H1 (cell line): ENCODE measurements at regions not wholly inside any gene's neighbourhood (a gene's known extent, or its start where the extent isn't known, plus 50 kb on each side); places are given as distances from the start of the nearest gene placed in this dataset.

Experiments
- CTCF ChIA-PET: fragments of 300-600 bp; sonication (Branson Sonifier 250); formaldehyde crosslinking; loops from one replicate; lab custom pipeline; 2021; ENCODE audit not compliant: partially characterized antibody; lab: Charles Lee
- POLR2A ChIA-PET: fragments of 300-600 bp; sonication (Branson Sonifier 250); formaldehyde crosslinking; loops from one replicate; lab custom pipeline; 2021; ENCODE audit warnings: inconsistent platforms; ENCODE audit not compliant: partially characterized antibody; lab: Charles Lee
- DNase-seq, 2 experiments: peaks; one replicate each; pipeline versions ENCODE4 v3.0.0 to v3.0.0-alpha.2; 2010 to 2022; ENCODE audit warnings: low spot score in 2 of 2, low read depth in 1 of 2, mixed read lengths in 1 of 2
- FAIRE-seq: peaks from 2 replicates; lab custom pipeline; 2011; peaks lifted over from hg19 to GRCh38; lab: Jason Lieb, UNC
- H2AFZ ChIP-seq: 2 replicates; pipeline ENCODE4 v1.8.1; 2012; ENCODE audit warnings: low read length, inconsistent platforms
- H2AK5ac ChIP-seq: 2 replicates; pipeline ENCODE4 v1.6.1; 2013; ENCODE audit warnings: low read depth, low read length
- H2BK120ac ChIP-seq: replicated peaks from 2 replicates; pipeline ENCODE3; 2013; ENCODE audit warnings: low read depth, low read length, inconsistent platforms
- H2BK12ac ChIP-seq: 2 replicates; pipeline ENCODE4 v1.6.1; 2013; ENCODE audit warnings: low read depth, low read length
- H2BK15ac ChIP-seq: 2 replicates; pipeline ENCODE4 v1.6.1; 2013; ENCODE audit warnings: low read length
- H2BK20ac ChIP-seq: 2 replicates; pipeline ENCODE4 v1.6.1; 2013; ENCODE audit warnings: low read length
- H2BK5ac ChIP-seq: 2 replicates; pipeline ENCODE4 v1.6.1; 2013; ENCODE audit warnings: low read depth, low read length
- H3K14ac ChIP-seq: 2 replicates; pipeline ENCODE4 v1.6.1; 2013; ENCODE audit warnings: inconsistent platforms; ENCODE audit not compliant: insufficient read length
- H3K18ac ChIP-seq: 2 replicates; pipeline ENCODE4 v1.6.1; 2013; ENCODE audit warnings: low read length; ENCODE audit errors: extremely low read depth
- H3K23ac ChIP-seq: 2 replicates; pipeline ENCODE4 v1.6.1; 2013; ENCODE audit warnings: inconsistent platforms; ENCODE audit not compliant: insufficient read length
- H3K23me2 ChIP-seq: 2 replicates; pipeline ENCODE4 v1.6.1; 2013; ENCODE audit warnings: low read depth, low read length
- H3K27ac ChIP-seq: 2 replicates; pipeline ENCODE4 v1.6.1; 2011; ENCODE audit warnings: low read depth, low read length, inconsistent platforms
- H3K27me3 ChIP-seq, 4 experiments: replicated peaks in 1 of 4; 1 replicate in 1 of 4; 2 replicates in 3 of 4; pipeline versions ENCODE4 v1.6.1 to v1.8.1; 2011 to 2013; ENCODE audit warnings: low read length in 3 of 4, mild to moderate bottlenecking in 3 of 4, inconsistent platforms in 2 of 4, mixed read lengths in 2 of 4, moderate library complexity in 1 of 4; ENCODE audit not compliant: control insufficient read depth in 3 of 4, insufficient read depth in 3 of 4; ENCODE audit errors: extremely low read depth in 1 of 4
- H3K36me3 ChIP-seq, 4 experiments: 2 replicates each; pipeline versions ENCODE4 v1.6.1 to v1.8.1; 2011 to 2013; ENCODE audit warnings: mild to moderate bottlenecking in 4 of 4, low read length in 3 of 4, moderate library complexity in 2 of 4, control low read depth in 1 of 4, inconsistent platforms in 1 of 4; ENCODE audit not compliant: insufficient read depth in 4 of 4, control insufficient read depth in 2 of 4
- H3K4ac ChIP-seq: replicated peaks from 2 replicates; pipeline ENCODE3; 2013; ENCODE audit warnings: low read length, low read depth, mixed read lengths, inconsistent platforms; ENCODE audit not compliant: insufficient read length
- H3K4me1 ChIP-seq, 4 experiments: replicated peaks in 1 of 4; 1 replicate in 1 of 4; 2 replicates in 3 of 4; pipeline versions ENCODE4 v1.6.1 to v1.8.1; 2011 to 2013; ENCODE audit warnings: low read length in 3 of 4, inconsistent platforms in 2 of 4, mixed read lengths in 1 of 4; ENCODE audit not compliant: insufficient read depth in 4 of 4, control insufficient read depth in 3 of 4
- H3K4me2 ChIP-seq, 2 experiments: 2 replicates each; pipeline versions ENCODE4 v1.6.1 to v1.8.1; 2011 to 2013; ENCODE audit warnings: low read depth in 2 of 2, low read length in 2 of 2, control low read depth in 1 of 2, inconsistent platforms in 1 of 2, mild to moderate bottlenecking in 1 of 2; ENCODE audit not compliant: insufficient read depth in 1 of 2
- H3K4me3 ChIP-seq, 4 experiments: fragments of 200-600, 300-600 bp in 1 of 4; sonication (generic), shearing (Covaris generic), sonication (Bioruptor Twin) in 1 of 4; 2 replicates each; pipeline versions ENCODE4 v1.5.1 to v1.8.1; 2011 to 2016; ENCODE audit warnings: low read length in 4 of 4, low read depth in 3 of 4, control low read depth in 2 of 4, inconsistent platforms in 2 of 4, mild to moderate bottlenecking in 2 of 4, mixed read lengths in 1 of 4, moderate library complexity in 1 of 4; ENCODE audit not compliant: insufficient read depth in 2 of 4; ENCODE audit errors: extremely low read depth in 1 of 4
- H3K56ac ChIP-seq: replicated peaks from 2 replicates; pipeline ENCODE3; 2013; ENCODE audit warnings: low read depth, mild to moderate bottlenecking, mixed read lengths, low read length, inconsistent platforms; ENCODE audit not compliant: insufficient read length
- H3K79me1 ChIP-seq: 2 replicates; pipeline ENCODE4 v1.6.1; 2013; ENCODE audit warnings: low read depth, low read length, control low read depth
- H3K79me2 ChIP-seq, 2 experiments: 2 replicates each; pipeline versions ENCODE4 v1.6.1 to v1.8.1; 2012 to 2013; ENCODE audit warnings: low read length in 2 of 2, mild to moderate bottlenecking in 2 of 2, inconsistent platforms in 1 of 2; ENCODE audit not compliant: insufficient read depth in 2 of 2, control insufficient read depth in 1 of 2
- H3K9ac ChIP-seq, 4 experiments: replicated peaks in 1 of 4; 1 replicate in 1 of 4; 2 replicates in 3 of 4; pipeline versions ENCODE4 v1.6.1 to v1.8.1; 2011 to 2013; ENCODE audit warnings: low read depth in 3 of 4, low read length in 3 of 4, control low read depth in 2 of 4, mild to moderate bottlenecking in 2 of 4, moderate library complexity in 2 of 4, inconsistent platforms in 1 of 4; ENCODE audit errors: extremely low read depth in 1 of 4
- H3K9me3 ChIP-seq, 2 experiments: 2 replicates each; pipeline versions ENCODE4 v1.6.1 to v1.8.1; 2012 to 2013; ENCODE audit warnings: mild to moderate bottlenecking in 2 of 2, moderate library complexity in 2 of 2, control low read depth in 1 of 2, inconsistent platforms in 1 of 2, low read depth in 1 of 2, low read length in 1 of 2, mixed read lengths in 1 of 2; ENCODE audit not compliant: insufficient read depth in 2 of 2
- H4K20me1 ChIP-seq, 2 experiments: replicated peaks in 1 of 2; 2 replicates each; pipeline versions ENCODE3 to v1.8.1; 2011 to 2013; ENCODE audit warnings: inconsistent platforms in 2 of 2, low read length in 2 of 2, mild to moderate bottlenecking in 1 of 2; ENCODE audit not compliant: insufficient read depth in 2 of 2, control insufficient read depth in 1 of 2
- H4K5ac ChIP-seq: 2 replicates; pipeline ENCODE4 v1.6.1; 2013; ENCODE audit warnings: low read length, low read depth, mixed read lengths, inconsistent platforms; ENCODE audit not compliant: insufficient read length
- H4K8ac ChIP-seq: 2 replicates; pipeline ENCODE4 v1.8.0; 2013; ENCODE audit warnings: mild to moderate bottlenecking, moderate library complexity, low read length, inconsistent platforms; ENCODE audit not compliant: insufficient read depth; ENCODE audit errors: extremely low read depth
- H4K91ac ChIP-seq: replicated peaks from 2 replicates; pipeline ENCODE3; 2013; ENCODE audit warnings: low read length, mixed read lengths, inconsistent platforms; ENCODE audit not compliant: insufficient read length
- BCL11A ChIP-seq, 2 experiments: IDR thresholded peaks; one replicate each; pipeline ENCODE4 v1.6.1; 2011; ENCODE audit warnings: low read depth in 2 of 2, low read length in 2 of 2, mild to moderate bottlenecking in 2 of 2
- CHD2 ChIP-seq: IDR thresholded peaks from 2 replicates; pipeline ENCODE4 v1.6.1; 2012; ENCODE audit warnings: low read length, improper control_type of control experiment
- CREB1 ChIP-seq: IDR thresholded peaks from 2 replicates; pipeline ENCODE4 v1.6.1; 2012; ENCODE audit warnings: inconsistent platforms
- MAFK ChIP-seq: IDR thresholded peaks from 2 replicates; pipeline ENCODE4 v1.6.1; 2012; ENCODE audit warnings: low read depth, mild to moderate bottlenecking, improper control_type of control experiment, low read length
- MAX ChIP-seq: IDR thresholded peaks from 2 replicates; pipeline ENCODE4 v1.6.1; 2012; ENCODE audit warnings: inconsistent platforms
- RFX5 ChIP-seq: IDR thresholded peaks from 2 replicates; pipeline ENCODE4 v1.6.1; 2011; ENCODE audit warnings: low read depth, low read length, improper control_type of control experiment, borderline replicate concordance
- RNF2 ChIP-seq: fragments of 200-900, 300-1000 bp; sonication (generic); IDR thresholded peaks from 2 replicates; pipeline ENCODE4 v1.7.1; 2016; ENCODE audit warnings: borderline replicate concordance, low read depth, mild to moderate bottlenecking, antibody characterized with exemption, low read length; ENCODE audit not compliant: poor library complexity, severe bottlenecking; ENCODE audit errors: missing control alignments
- SAP30 ChIP-seq: fragments of 300-600 bp; sonication (generic); IDR thresholded peaks from 2 replicates; pipeline ENCODE4 v1.7.1; 2012; ENCODE audit warnings: low read length, moderate library complexity, mild to moderate bottlenecking, inconsistent platforms; ENCODE audit not compliant: insufficient read depth, insufficient replicate concordance
- SIX5 ChIP-seq: IDR thresholded peaks from 2 replicates; pipeline ENCODE4 v1.6.1; 2011; ENCODE audit warnings: mild to moderate bottlenecking, low read depth, low read length
- TCF12 ChIP-seq: IDR thresholded peaks from 2 replicates; pipeline ENCODE4 v1.6.1; 2011; ENCODE audit warnings: low read depth, mild to moderate bottlenecking, low read length
- USF2 ChIP-seq: IDR thresholded peaks from 2 replicates; pipeline ENCODE4 v1.6.1; 2011; ENCODE audit warnings: low read length, improper control_type of control experiment
- YY1 ChIP-seq: IDR thresholded peaks from 2 replicates; pipeline ENCODE4 v1.6.1; 2011; ENCODE audit warnings: low read depth, mild to moderate bottlenecking, low read length
- ZNF274 ChIP-seq: IDR thresholded peaks from 2 replicates; pipeline ENCODE4 v1.7.0; 2012; ENCODE audit warnings: low read length, borderline replicate concordance; ENCODE audit errors: extremely low read depth
- WGBS, 2 experiments: shearing (Covaris generic) in 1 of 2; methylation state at CpG; one replicate each; pipeline versions ENCODE4 v1.1.6 to v1.1.7; 2013 to 2015; ENCODE audit warnings: low lambda C conversion rate in 2 of 2, mixed read lengths in 2 of 2, inconsistent platforms in 1 of 2, low coverage in 1 of 2, missing lambda C conversion rate in 1 of 2; ENCODE audit not compliant: insufficient replicate concordance in 2 of 2, insufficient coverage in 1 of 2, insufficient read length in 1 of 2; ENCODE audit errors: extremely low coverage in 1 of 2, missing lambda C conversion rate in 1 of 2; 5-methylcytosine and 5-hydroxymethylcytosine counted together

GRCh38 chr13:91172160-91172559 is 175.3 kb upstream of the MIR17HG start:
- POLR2A ChIA-PET, result no interaction called here
- peaks cover 0 to 9% (median 3%) of the 10 kb centered on the region in 4 experiments; a peak in 2 of 7 replicates for H3K27me3 ChIP-seq
- H3K23me2 ChIP-seq, result no peaks in the 10 kb centered on the region
- no peaks in the 10 kb centered on the region for H3K79me1 ChIP-seq
- no peaks in the 10 kb centered on the region for H3K79me2 ChIP-seq
- H4K8ac ChIP-seq, result no peak overlapping the region
- no peak overlapping the region for H2AFZ ChIP-seq
- H3K4me3 ChIP-seq, result no peak overlapping the region
- 89% methylated on average over 4 of the region's 4 CpGs; no CpG with 5 or more reads in 1 of the 2 experiments for WGBS, 2 experiments
- H4K20me1 ChIP-seq, result no peaks in the 10 kb centered on the region
- peaks cover 0 to 2% (median 0%) of the 10 kb centered on the region in 4 experiments; a peak in 1 of 7 replicates for H3K4me1 ChIP-seq
- no peaks in the 10 kb centered on the region for H3K9me3 ChIP-seq
- H4K5ac ChIP-seq, result no peak overlapping the region
- H3K18ac ChIP-seq, result no peak overlapping the region
- H2BK20ac ChIP-seq, result no peak overlapping the region
- no peak overlapping the region for H3K56ac ChIP-seq
- H2BK5ac ChIP-seq, result no peak overlapping the region
- H4K91ac ChIP-seq, result no peak overlapping the region
- H2BK120ac ChIP-seq, result no peak overlapping the region
- no peak overlapping the region for H3K9ac ChIP-seq
- no peak overlapping the region for H2AK5ac ChIP-seq
- no peaks in the 10 kb centered on the region for H3K36me3 ChIP-seq
- no peak overlapping the region for H3K4ac ChIP-seq
- no peak for DNase-seq
- H2BK15ac ChIP-seq, result no peak overlapping the region
- H3K27ac ChIP-seq, result no peak overlapping the region
- no peak overlapping the region for H3K23ac ChIP-seq
- H3K14ac ChIP-seq, result no peak overlapping the region
- no peak for FAIRE-seq
- H2BK12ac ChIP-seq, result no peak overlapping the region
- CTCF ChIA-PET, result interaction anchor here (1.3 kb wide), 1 partner anchor 10 kb away, joined by 4 read pairs; no protein-coding TSS in a partner anchor
- H3K4me2 ChIP-seq, result no peak overlapping the region
- no peak for TF ChIP-seq MAFK
- TF ChIP-seq RFX5, result no peak
- no peak for TF ChIP-seq TCF12
- no peak for TF ChIP-seq MAX
- TF ChIP-seq USF2, result no peak
- TF ChIP-seq CREB1, result no peak
- TF ChIP-seq CHD2, result no peak
- no peak for TF ChIP-seq BCL11A (IDR thresholded peaks at IDR 0.05; ENCODE audit: low read depth in 2 of 2, low read length in 2 of 2)
- TF ChIP-seq SAP30, result no peak
- TF ChIP-seq SIX5, result no peak
- TF ChIP-seq RNF2, result no peak
- TF ChIP-seq ZNF274, result no peak
- TF ChIP-seq YY1, result no peak
